ENCODE measurements at regions not wholly inside any gene's neighbourhood (a gene's known extent, or its start where the extent isn't known, plus 50 kb on each side); places are given as distances from the start of the nearest gene placed in this dataset.

GRCh38 chr5:36494028-36494427, 112.4 kb upstream of the SLC1A3 start:
- Mint-ChIP-seq H3K4me3 (no peak overlapping the region), H3K27ac (ENCODE audit: unreplicated experiment) (no peak overlapping the region), H3K9me3 (no peaks in the 10 kb centered on the region), H3K36me3 (ENCODE audit: low read depth) (no peaks in the 10 kb centered on the region), H3K27me3 (ENCODE audit: low read depth) (no peaks in the 10 kb centered on the region), H3K4me1 (peaks cover 11% of the 10 kb centered on the region)
- TF ChIP-seq, protein P1, sequence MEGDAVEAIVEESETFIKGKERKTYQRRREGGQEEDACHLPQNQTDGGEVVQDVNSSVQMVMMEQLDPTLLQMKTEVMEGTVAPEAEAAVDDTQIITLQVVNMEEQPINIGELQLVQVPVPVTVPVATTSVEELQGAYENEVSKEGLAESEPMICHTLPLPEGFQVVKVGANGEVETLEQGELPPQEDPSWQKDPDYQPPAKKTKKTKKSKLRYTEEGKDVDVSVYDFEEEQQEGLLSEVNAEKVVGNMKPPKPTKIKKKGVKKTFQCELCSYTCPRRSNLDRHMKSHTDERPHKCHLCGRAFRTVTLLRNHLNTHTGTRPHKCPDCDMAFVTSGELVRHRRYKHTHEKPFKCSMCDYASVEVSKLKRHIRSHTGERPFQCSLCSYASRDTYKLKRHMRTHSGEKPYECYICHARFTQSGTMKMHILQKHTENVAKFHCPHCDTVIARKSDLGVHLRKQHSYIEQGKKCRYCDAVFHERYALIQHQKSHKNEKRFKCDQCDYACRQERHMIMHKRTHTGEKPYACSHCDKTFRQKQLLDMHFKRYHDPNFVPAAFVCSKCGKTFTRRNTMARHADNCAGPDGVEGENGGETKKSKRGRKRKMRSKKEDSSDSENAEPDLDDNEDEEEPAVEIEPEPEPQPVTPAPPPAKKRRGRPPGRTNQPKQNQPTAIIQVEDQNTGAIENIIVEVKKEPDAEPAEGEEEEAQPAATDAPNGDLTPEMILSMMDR (conservative IDR thresholded peaks at IDR 0.05), result no peak
- DNase-seq (ENCODE audit: low read depth, low spot score), result no peak

- Mint-ChIP-seq H3K4me1 (peaks cover 11% of the 10 kb centered on the region), H3K36me3 (ENCODE audit: low read depth) (no peaks in the 10 kb centered on the region), H3K4me3 (no peak overlapping the region), H3K27me3 (ENCODE audit: low read depth) (no peaks in the 10 kb centered on the region), H3K27ac (ENCODE audit: unreplicated experiment) (peak overlapping the region; percentile 40), H3K9me3 (no peaks in the 10 kb centered on the region)
- no peak for DNase-seq (ENCODE audit: low read depth, low spot score)
- TF ChIP-seq, protein P1 (conservative IDR thresholded peaks at IDR 0.05), result no peak
Measured at GRCh38 chr5:36494841-36495601, 111.4 kb upstream of the SLC1A3 start.

GRCh38 chr5:36495611-36496010, 110.8 kb upstream of the SLC1A3 start:
- Mint-ChIP-seq H3K4me1 (peaks cover 11% of the 10 kb centered on the region), H3K27me3 (ENCODE audit: low read depth) (no peaks in the 10 kb centered on the region), H3K27ac (ENCODE audit: unreplicated experiment) (no peak overlapping the region), H3K9me3 (no peaks in the 10 kb centered on the region), H3K4me3 (no peak overlapping the region), H3K36me3 (ENCODE audit: low read depth) (no peaks in the 10 kb centered on the region)
- TF ChIP-seq, protein P1 (conservative IDR thresholded peaks at IDR 0.05), result no peak
- no peak for DNase-seq (ENCODE audit: low read depth, low spot score)

DNA sequence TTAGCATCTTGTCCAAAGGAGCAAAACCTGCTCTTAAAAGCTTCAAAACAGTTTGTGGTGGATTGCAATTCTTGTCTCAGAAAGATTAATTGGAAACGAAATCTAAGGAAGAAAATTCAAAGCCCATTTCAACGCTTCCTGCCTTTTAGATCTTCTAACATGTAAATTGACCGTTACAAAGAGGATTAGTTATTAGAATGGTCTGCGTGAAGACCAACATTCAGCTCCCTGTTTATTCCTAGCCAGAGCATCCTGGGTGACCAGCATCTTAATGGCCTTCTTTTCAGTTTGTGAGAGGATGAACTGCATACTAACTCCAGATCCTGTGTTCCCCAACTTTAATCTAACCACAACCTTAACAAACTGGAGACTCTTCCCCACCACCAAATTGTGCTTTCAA, 109.9 kb upstream of the SLC1A3 start:
- Mint-ChIP-seq H3K27me3 (ENCODE audit: low read depth) (no peaks in the 10 kb centered on the region), H3K4me3 (no peak overlapping the region), H3K9me3 (no peaks in the 10 kb centered on the region), H3K27ac (ENCODE audit: unreplicated experiment) (no peak overlapping the region), H3K4me1 (peaks cover 11% of the 10 kb centered on the region), H3K36me3 (ENCODE audit: low read depth) (no peaks in the 10 kb centered on the region)
- TF ChIP-seq, protein P1 (conservative IDR thresholded peaks at IDR 0.05), result no peak
- DNase-seq (ENCODE audit: low read depth, low spot score), result no peak

GRCh38 chr5:36502608-36503007, 103.8 kb upstream of the SLC1A3 start:
- no peak overlapping the region for H3K27ac Mint-ChIP-seq (ENCODE audit: unreplicated experiment)
- H3K9me3 Mint-ChIP-seq, result peaks cover 2% of the 10 kb centered on the region
- H3K27me3 Mint-ChIP-seq (ENCODE audit: low read depth), result no peaks in the 10 kb centered on the region
- TF ChIP-seq, protein P1 (conservative IDR thresholded peaks at IDR 0.05), result no peak
- H3K36me3 Mint-ChIP-seq (ENCODE audit: low read depth), result no peaks in the 10 kb centered on the region
- peaks cover 8% of the 10 kb centered on the region for H3K4me1 Mint-ChIP-seq
- no peak for DNase-seq (ENCODE audit: low read depth, low spot score)
- H3K4me3 Mint-ChIP-seq, result no peak overlapping the region
